Stomach (tissue), 4 donors: ENCODE measurements at regions not wholly inside any gene's neighbourhood (a gene's known extent, or its start where the extent isn't known, plus 50 kb on each side); places are given as distances from the start of the nearest gene placed in this dataset.

ENCODE experiments used
- CTCF ChIP-seq, 7 experiments: fragments of 450-650 bp in 4 of 7; fragments of 200-600 bp in 3 of 7; sonication (generic) in 3 of 7; IDR thresholded peaks; one replicate each; pipeline ENCODE4 v1.5.1; 2016 to 2019; ENCODE audit warnings: antibody characterized with exemption in 7 of 7, control low read depth in 2 of 7, mild to moderate bottlenecking in 1 of 7
- EP300 ChIP-seq: sonication (generic); formaldehyde crosslinking; IDR thresholded peaks from one replicate; pipeline ENCODE4 v1.6.1; 2017; ENCODE audit warnings: antibody characterized with exemption
- POLR2A ChIP-seq, 4 donors: fragments of 450-650 bp; IDR thresholded peaks; one replicate each; pipeline ENCODE4 v1.6.1; 2016; ENCODE audit warnings: antibody characterized with exemption in 4 of 4, control low read depth in 2 of 4, mild to moderate bottlenecking in 1 of 4, moderate library complexity in 1 of 4
- POLR2AphosphoS5 ChIP-seq, 3 donors: sonication (generic); formaldehyde crosslinking; IDR thresholded peaks; one replicate each; pipeline ENCODE4 v1.6.1; 2016; ENCODE audit warnings: antibody characterized with exemption in 3 of 3

GRCh38 chr10:3919709-3920308, 134.8 kb upstream of the KLF6 start:
- TF ChIP-seq CTCF (IDR thresholded peaks at IDR 0.05) (no peak), EP300 (no peak), POLR2A (IDR thresholded peaks at IDR 0.05) (no peak), POLR2AphosphoS5 (IDR thresholded peaks at IDR 0.05) (no peak)
